ENCODE measurements at regions not wholly inside any gene's neighbourhood (a gene's known extent, or its start where the extent isn't known, plus 50 kb on each side); places are given as distances from the start of the nearest gene placed in this dataset.

GRCh38 chr4:111537871-111538270 is 607.4 kb upstream of the FAM241A start:
- H3K4me1 ChIP-seq (ENCODE audit: control insufficient read depth in 2 of 2, insufficient read depth in 2 of 2, low read length in 2 of 2): no peaks in the 10 kb centered on the region
- no peak overlapping the region for H3K4me3 Mint-ChIP-seq
- WGBS (ENCODE audit: insufficient coverage): 59% methylated on average over 2 of the region's 3 CpGs
- no peak overlapping the region for H3K4me3 ChIP-seq (ENCODE audit: control extremely low read depth in 1 of 5, extremely low read depth in 1 of 5, insufficient read depth in 1 of 5, low read depth in 2 of 5, low read length in 4 of 5)
- H3K27me3 ChIP-seq (replicated peaks in 1 of 4; ENCODE audit: control extremely low read depth in 1 of 4, control insufficient read depth in 3 of 4, insufficient read depth in 4 of 4, low read length in 3 of 4): no peaks in the 10 kb centered on the region
- TF ChIP-seq EZH2 (IDR thresholded peaks at IDR 0.05; ENCODE audit: borderline replicate concordance, insufficient read depth, low read depth, low read length, poor library complexity, severe bottlenecking) (no peak), CTCF (IDR thresholded peaks at IDR 0.05) (no peak)
- H3K27ac Mint-ChIP-seq: no peak overlapping the region
- H4K20me1 ChIP-seq (ENCODE audit: control insufficient read depth, insufficient read depth, low read length, poor library complexity, severe bottlenecking): no peaks in the 10 kb centered on the region
- no peak overlapping the region for H2AFZ ChIP-seq (ENCODE audit: insufficient read depth, low read depth, low read length, poor library complexity, severe bottlenecking)
- H3K9me3 ChIP-seq (ENCODE audit: control extremely low read depth in 1 of 3, control insufficient read depth in 2 of 3, insufficient read depth in 1 of 3, low read length in 2 of 3): no peaks in the 10 kb centered on the region
- POLR2A ChIA-PET: no interaction called here
- H3K36me3 ChIP-seq (replicated peaks in 1 of 2; ENCODE audit: control extremely low read depth in 1 of 2, control insufficient read depth in 1 of 2, extremely low read depth in 1 of 2, insufficient read depth in 2 of 2, low read length in 1 of 2): no peaks in the 10 kb centered on the region
- H3K4me2 ChIP-seq (replicated peaks; ENCODE audit: low read depth, low read length, poor library complexity, severe bottlenecking): no peak overlapping the region
- no peaks in the 10 kb centered on the region for H3K9me3 Mint-ChIP-seq (ENCODE audit: insufficient read depth)
- no peaks in the 10 kb centered on the region for H3K79me2 ChIP-seq (ENCODE audit: control insufficient read depth, insufficient read depth, low read length)
- intact Hi-C loops (cut with micrococcal nuclease): no loop called here
- H3K27me3 Mint-ChIP-seq: no peaks in the 10 kb centered on the region
- ATAC-seq (ENCODE audit: low read depth) (no peak), DNase-seq (no peak)
- H3K4me1 Mint-ChIP-seq: no peaks in the 10 kb centered on the region
- CTCF ChIA-PET: no interaction called here
- no peak overlapping the region for H3K27ac ChIP-seq (ENCODE audit: low read length in 2 of 2)
- no peak overlapping the region for H3K9ac ChIP-seq (ENCODE audit: low read length)

GRCh38 chr4:111540671-111541070 is 604.6 kb upstream of the FAM241A start:
- H2AFZ ChIP-seq (ENCODE audit: insufficient read depth, low read depth, low read length, poor library complexity, severe bottlenecking): no peak overlapping the region
- no peak overlapping the region for H3K27ac ChIP-seq (ENCODE audit: low read length in 2 of 2)
- ATAC-seq (ENCODE audit: low read depth) (no peak), DNase-seq (no peak)
- ChIA-PET CTCF (no interaction called here), POLR2A (no interaction called here)
- Mint-ChIP-seq H3K4me1 (no peaks in the 10 kb centered on the region), H3K9me3 (ENCODE audit: insufficient read depth) (no peaks in the 10 kb centered on the region), H3K4me3 (no peak overlapping the region), H3K27me3 (no peaks in the 10 kb centered on the region), H3K27ac (no peak overlapping the region)
- no peaks in the 10 kb centered on the region for H3K36me3 ChIP-seq (replicated peaks in 1 of 2; ENCODE audit: control extremely low read depth in 1 of 2, control insufficient read depth in 1 of 2, extremely low read depth in 1 of 2, insufficient read depth in 2 of 2, low read length in 1 of 2)
- no peaks in the 10 kb centered on the region for H4K20me1 ChIP-seq (ENCODE audit: control insufficient read depth, insufficient read depth, low read length, poor library complexity, severe bottlenecking)
- no peak overlapping the region for H3K4me2 ChIP-seq (replicated peaks; ENCODE audit: low read depth, low read length, poor library complexity, severe bottlenecking)
- H3K9me3 ChIP-seq (ENCODE audit: control extremely low read depth in 1 of 3, control insufficient read depth in 2 of 3, insufficient read depth in 1 of 3, low read length in 2 of 3): no peaks in the 10 kb centered on the region
- TF ChIP-seq CTCF (IDR thresholded peaks at IDR 0.05): no peak
- TF ChIP-seq EZH2 (IDR thresholded peaks at IDR 0.05; ENCODE audit: borderline replicate concordance, insufficient read depth, low read depth, low read length, poor library complexity, severe bottlenecking): no peak
- H3K4me3 ChIP-seq (ENCODE audit: control extremely low read depth in 1 of 5, extremely low read depth in 1 of 5, insufficient read depth in 1 of 5, low read depth in 2 of 5, low read length in 4 of 5): no peak overlapping the region
- H3K27me3 ChIP-seq (replicated peaks in 1 of 4; ENCODE audit: control extremely low read depth in 1 of 4, control insufficient read depth in 3 of 4, insufficient read depth in 4 of 4, low read length in 3 of 4): no peaks in the 10 kb centered on the region
- H3K79me2 ChIP-seq (ENCODE audit: control insufficient read depth, insufficient read depth, low read length): no peaks in the 10 kb centered on the region
- H3K9ac ChIP-seq (ENCODE audit: low read length): no peak overlapping the region
- no peaks in the 10 kb centered on the region for H3K4me1 ChIP-seq (ENCODE audit: control insufficient read depth in 2 of 2, insufficient read depth in 2 of 2, low read length in 2 of 2)
- intact Hi-C loops (cut with micrococcal nuclease): no loop called here

Measured in B cell (primary cell).